ENCODE measurements at regions not wholly inside any gene's neighbourhood (a gene's known extent, or its start where the extent isn't known, plus 50 kb on each side); places are given as distances from the start of the nearest gene placed in this dataset.

- Histone ChIP-seq H3K27me3 (no peaks in the 10 kb centered on the region), H3K9me3 (no peaks in the 10 kb centered on the region), H3K4me3 (no peak overlapping the region), H3K36me3 (no peaks in the 10 kb centered on the region), H3K4me1 (no peaks in the 10 kb centered on the region), H3K27ac (no peak overlapping the region)
- no peak for DNase-seq (ENCODE audit: low spot score in 2 of 2)
- no peak for TF ChIP-seq CTCF (IDR thresholded peaks at IDR 0.05)
- intact Hi-C loops (cut with DNase I) = loop anchor here (1.0 to 2.0 kb wide), 2 partner anchors 1033 to 1180 kb away; no protein-coding TSS in a partner anchor
Measured at GRCh38 chr4:16290681-16291420, 64.6 kb upstream of the TAPT1 start.

- Histone ChIP-seq H3K4me3 (no peak overlapping the region), H3K27ac (no peak overlapping the region), H3K27me3 (no peaks in the 10 kb centered on the region), H3K36me3 (no peaks in the 10 kb centered on the region), H3K9me3 (no peaks in the 10 kb centered on the region), H3K4me1 (no peaks in the 10 kb centered on the region)
- DNase-seq (ENCODE audit: low spot score in 2 of 2) = no peak
- intact Hi-C loops (cut with DNase I) = loop anchor here (1.0 to 10.0 kb wide), 3 partner anchors 1034 to 1181 kb away; no protein-coding TSS in a partner anchor
- peak in 2 of 3 experiments; percentile 47 to 63 for TF ChIP-seq CTCF (IDR thresholded peaks at IDR 0.05)
Measured at GRCh38 chr4:16289897-16290554, 63.8 kb upstream of the TAPT1 start.

- Histone ChIP-seq H3K27ac (no peak overlapping the region), H3K9me3 (peaks cover 0 to 4% of the 10 kb centered on the region in 2 donors), H3K36me3 (no peaks in the 10 kb centered on the region), H3K4me3 (no peak overlapping the region), H3K27me3 (no peaks in the 10 kb centered on the region), H3K4me1 (no peaks in the 10 kb centered on the region)
- intact Hi-C loops (cut with DNase I) = loop anchor here (10.0 kb wide), 1 partner anchor 1161 kb away; no protein-coding TSS in a partner anchor
- no peak for DNase-seq (ENCODE audit: low spot score in 2 of 2)
- TF ChIP-seq CTCF (IDR thresholded peaks at IDR 0.05) = no peak
Measured at GRCh38 chr4:16284050-16284449, 57.8 kb upstream of the TAPT1 start.

GRCh38 chr4:16278178-16278577 lies 51.9 kb upstream of the TAPT1 start:
- Histone ChIP-seq H3K27me3 (no peaks in the 10 kb centered on the region), H3K9me3 (no peaks in the 10 kb centered on the region), H3K27ac (no peak overlapping the region), H3K36me3 (no peaks in the 10 kb centered on the region), H3K4me3 (no peak overlapping the region), H3K4me1 (no peaks in the 10 kb centered on the region)
- intact Hi-C loops (cut with DNase I) = no loop called here
- DNase-seq (ENCODE audit: low spot score in 2 of 2) = no peak
- no peak for TF ChIP-seq CTCF (IDR thresholded peaks at IDR 0.05)
